BLaER1 (cell line): ENCODE measurements at regions not wholly inside any gene's neighbourhood (a gene's known extent, or its start where the extent isn't known, plus 50 kb on each side); places are given as distances from the start of the nearest gene placed in this dataset.
"Not testable (repeated sequence)": the region's sequence is repeated elsewhere in the genome, so short reads cannot be mapped to it uniquely, and the experiment has no call there.

Experiments
- H3K27ac ChIP-seq: shearing (Covaris generic); formaldehyde crosslinking; 2 replicates; pipeline ENCODE4 v1.8.1; 2022
- H3K27me3 ChIP-seq: shearing (Covaris generic); formaldehyde crosslinking; 2 replicates; pipeline ENCODE4 v1.8.1; 2022
- H3K36me3 ChIP-seq: shearing (Covaris generic); formaldehyde crosslinking; 2 replicates; pipeline ENCODE4 v1.8.1; 2022
- H3K4me1 ChIP-seq: shearing (Covaris generic); formaldehyde crosslinking; 2 replicates; pipeline ENCODE4 v1.8.1; 2022
- H3K4me2 ChIP-seq: shearing (Covaris generic); formaldehyde crosslinking; 2 replicates; pipeline ENCODE4 v1.8.1; 2022
- H3K4me3 ChIP-seq: shearing (Covaris generic); formaldehyde crosslinking; 2 replicates; pipeline ENCODE4 v1.8.1; 2022
- H3K9ac ChIP-seq: shearing (Covaris generic); formaldehyde crosslinking; 2 replicates; pipeline ENCODE4 v1.8.1; 2022
- H3K9me3 ChIP-seq: shearing (Covaris generic); formaldehyde crosslinking; 2 replicates; pipeline ENCODE4 v1.8.1; 2022
- H4K20me1 ChIP-seq: shearing (Covaris generic); formaldehyde crosslinking; 2 replicates; pipeline ENCODE4 v1.8.1; 2022
- Cebpa-rat ChIP-seq: shearing (Covaris generic); IDR thresholded peaks from 2 replicates; pipeline ENCODE4 v1.8.1; 2022

DNA sequence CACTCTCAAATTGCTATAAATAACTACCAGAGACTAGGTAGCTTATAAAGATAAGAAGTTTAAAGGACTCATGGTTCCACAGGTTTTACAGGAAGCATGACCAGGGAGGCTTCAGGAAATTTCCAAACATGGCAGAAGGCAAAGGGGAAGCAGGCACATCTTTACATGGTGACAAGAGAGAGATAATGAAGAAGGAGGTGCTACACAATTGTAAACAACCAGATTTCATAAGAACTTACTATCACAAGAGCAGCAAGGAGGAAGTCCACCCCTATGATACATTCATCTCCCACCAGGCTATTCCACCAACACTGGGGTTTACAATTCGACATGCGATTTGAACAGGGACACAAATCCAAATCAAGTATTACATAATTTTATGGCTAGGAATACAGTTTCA, 257.7 kb downstream of the BTG1 start:
- Histone ChIP-seq H3K36me3 (no peaks in the 10 kb centered on the region), H3K9ac (no peak overlapping the region), H3K27ac (no peak overlapping the region), H3K4me3 (no peak overlapping the region), H3K4me2 (no peak overlapping the region), H3K27me3 (no peaks in the 10 kb centered on the region), H3K9me3 (no peaks in the 10 kb centered on the region), H4K20me1 (no peaks in the 10 kb centered on the region), H3K4me1 (no peaks in the 10 kb centered on the region)
- TF ChIP-seq Cebpa-rat: no peak

DNA sequence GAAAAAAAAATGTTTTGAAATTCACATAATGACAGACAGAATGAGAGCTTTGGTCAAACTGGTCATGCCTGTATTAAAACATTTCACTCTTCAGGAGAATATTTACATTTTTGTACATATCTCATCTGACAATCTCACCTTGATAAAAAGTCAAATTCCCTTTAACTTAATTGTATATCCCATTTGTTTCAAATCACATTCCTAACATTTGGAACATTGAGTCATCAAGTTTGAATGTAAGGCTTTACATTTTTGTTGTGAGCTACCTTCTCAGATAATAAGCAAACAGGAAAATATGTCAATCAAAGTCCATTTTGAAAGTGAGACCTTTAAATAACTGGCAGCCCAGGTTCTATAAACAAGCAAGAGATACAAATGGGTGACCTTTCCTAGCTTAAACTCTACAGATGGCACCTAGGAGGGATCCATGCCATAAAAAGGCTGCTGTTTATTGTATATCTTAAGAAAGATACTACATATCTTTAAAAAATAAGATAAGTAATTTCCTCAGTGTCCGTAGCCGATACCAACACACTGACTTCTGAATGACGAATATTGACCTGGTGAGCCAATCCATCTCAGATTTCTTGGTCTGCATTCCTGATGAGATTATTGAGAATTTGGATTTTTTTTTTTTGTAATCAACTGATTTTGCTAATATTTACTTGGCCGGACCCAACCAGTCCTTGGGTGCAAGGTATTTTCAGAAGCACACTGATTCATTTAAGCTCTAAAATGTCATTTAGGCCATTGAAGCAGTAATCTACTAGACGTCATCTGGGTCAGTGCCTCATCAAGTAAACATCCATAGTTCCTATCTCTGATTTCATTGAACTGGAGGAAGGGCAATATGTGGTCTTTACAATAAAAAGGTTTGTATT, 259.6 kb downstream of the BTG1 start:
- no peaks in the 10 kb centered on the region for H3K4me1 ChIP-seq
- no peak overlapping the region for H3K4me3 ChIP-seq
- no peak overlapping the region for H3K9ac ChIP-seq
- no peak overlapping the region for H3K27ac ChIP-seq
- no peaks in the 10 kb centered on the region for H3K36me3 ChIP-seq
- no peaks in the 10 kb centered on the region for H3K27me3 ChIP-seq
- H4K20me1 ChIP-seq: no peaks in the 10 kb centered on the region
- H3K9me3 ChIP-seq: no peaks in the 10 kb centered on the region
- TF ChIP-seq Cebpa-rat: no peak
- H3K4me2 ChIP-seq: no peak overlapping the region

DNA sequence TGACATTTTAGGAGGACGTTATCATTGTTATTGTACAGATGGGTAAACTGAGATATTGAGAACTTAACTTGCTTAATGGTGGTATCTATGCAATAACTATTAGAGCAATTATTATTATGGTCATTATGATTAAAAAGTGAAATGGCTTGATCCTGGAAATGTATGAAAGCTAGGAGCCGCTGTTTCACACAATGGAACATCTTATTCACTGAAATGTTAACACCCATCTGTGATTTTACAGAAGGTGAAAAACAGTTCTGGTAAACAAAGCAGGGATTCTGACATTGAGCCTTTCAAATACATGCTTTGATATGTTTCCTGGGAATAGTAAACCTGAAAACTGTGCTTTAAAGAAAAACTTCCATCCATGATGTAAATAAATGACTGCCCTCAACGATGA, 261.4 kb downstream of the BTG1 start:
- Histone ChIP-seq H3K27ac (no peak overlapping the region), H3K36me3 (no peaks in the 10 kb centered on the region), H3K4me2 (no peak overlapping the region), H3K9ac (no peak overlapping the region), H3K4me3 (no peak overlapping the region), H3K27me3 (no peaks in the 10 kb centered on the region), H4K20me1 (no peaks in the 10 kb centered on the region), H3K4me1 (no peaks in the 10 kb centered on the region), H3K9me3 (no peaks in the 10 kb centered on the region)
- no peak for TF ChIP-seq Cebpa-rat

DNA sequence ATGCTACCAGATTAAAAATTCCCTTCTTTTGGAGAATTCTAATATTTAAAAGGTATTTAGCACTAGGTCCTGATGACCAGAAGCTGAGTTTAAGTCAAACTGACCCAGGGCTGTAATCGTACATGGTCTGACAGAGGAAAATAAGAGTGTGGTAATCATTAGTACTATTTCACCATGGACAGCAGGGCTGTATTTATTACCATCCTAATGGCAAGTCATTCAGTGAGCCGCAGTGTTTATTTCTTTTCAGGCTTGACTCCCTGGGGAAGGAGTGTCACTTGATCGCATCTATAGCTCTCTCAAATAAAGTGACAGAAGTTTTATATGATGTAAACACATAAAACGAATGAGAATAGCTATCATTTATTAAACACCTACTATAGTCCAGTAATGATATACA, 261.8 kb downstream of the BTG1 start:
- no peak for TF ChIP-seq Cebpa-rat
- Histone ChIP-seq H3K4me1 (no peaks in the 10 kb centered on the region), H3K4me2 (no peak overlapping the region), H3K4me3 (no peak overlapping the region), H3K9ac (no peak overlapping the region), H3K9me3 (no peaks in the 10 kb centered on the region), H3K27me3 (no peaks in the 10 kb centered on the region), H3K36me3 (no peaks in the 10 kb centered on the region), H4K20me1 (no peaks in the 10 kb centered on the region), H3K27ac (no peak overlapping the region)

DNA sequence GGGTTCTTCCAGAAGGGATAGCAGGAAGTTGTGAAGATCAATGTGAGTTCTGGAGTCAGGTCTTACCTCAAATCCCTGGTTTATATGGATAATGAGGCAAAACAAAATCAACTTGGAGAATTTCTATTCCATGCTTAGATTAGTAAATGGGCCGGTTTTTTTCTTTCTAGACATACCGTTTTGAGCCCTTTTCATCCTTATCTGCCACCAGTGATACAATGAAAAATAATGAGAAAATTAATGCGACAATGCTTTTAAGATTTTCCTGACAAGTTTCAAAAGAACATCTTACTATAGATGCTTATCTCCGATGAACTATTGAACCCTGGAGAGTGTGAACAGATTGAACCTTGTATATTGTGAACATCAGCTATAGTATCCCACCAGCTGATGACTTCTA, 262.7 kb downstream of the BTG1 start:
- H3K4me3 ChIP-seq: no peak overlapping the region
- no peaks in the 10 kb centered on the region for H4K20me1 ChIP-seq
- H3K4me1 ChIP-seq: no peaks in the 10 kb centered on the region
- H3K36me3 ChIP-seq: no peaks in the 10 kb centered on the region
- no peak overlapping the region for H3K4me2 ChIP-seq
- H3K27ac ChIP-seq: no peak overlapping the region
- H3K9me3 ChIP-seq: no peaks in the 10 kb centered on the region
- H3K27me3 ChIP-seq: no peaks in the 10 kb centered on the region
- H3K9ac ChIP-seq: no peak overlapping the region
- TF ChIP-seq Cebpa-rat: no peak

DNA sequence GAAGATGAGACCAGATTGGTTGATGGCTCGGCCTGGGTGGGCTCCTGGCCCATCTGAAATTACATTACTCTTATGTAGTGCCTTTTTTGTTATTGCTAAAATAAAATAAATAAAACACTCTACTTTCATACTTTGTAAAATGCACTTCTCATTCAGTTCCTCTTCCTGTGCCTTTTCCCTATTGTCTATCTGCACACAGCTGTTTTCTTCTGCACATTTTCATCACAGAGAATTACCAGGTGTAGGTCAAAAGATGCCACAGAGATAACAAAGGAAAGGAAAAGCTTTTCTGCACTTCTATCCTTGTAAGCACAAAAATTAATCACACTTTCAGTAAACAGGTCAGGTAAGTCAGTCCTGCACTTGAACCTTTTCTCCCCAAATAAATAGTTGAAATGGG, 265.1 kb downstream of the BTG1 start:
- H3K4me3 ChIP-seq: no peak overlapping the region
- TF ChIP-seq Cebpa-rat: no peak
- no peak overlapping the region for H3K4me2 ChIP-seq

DNA sequence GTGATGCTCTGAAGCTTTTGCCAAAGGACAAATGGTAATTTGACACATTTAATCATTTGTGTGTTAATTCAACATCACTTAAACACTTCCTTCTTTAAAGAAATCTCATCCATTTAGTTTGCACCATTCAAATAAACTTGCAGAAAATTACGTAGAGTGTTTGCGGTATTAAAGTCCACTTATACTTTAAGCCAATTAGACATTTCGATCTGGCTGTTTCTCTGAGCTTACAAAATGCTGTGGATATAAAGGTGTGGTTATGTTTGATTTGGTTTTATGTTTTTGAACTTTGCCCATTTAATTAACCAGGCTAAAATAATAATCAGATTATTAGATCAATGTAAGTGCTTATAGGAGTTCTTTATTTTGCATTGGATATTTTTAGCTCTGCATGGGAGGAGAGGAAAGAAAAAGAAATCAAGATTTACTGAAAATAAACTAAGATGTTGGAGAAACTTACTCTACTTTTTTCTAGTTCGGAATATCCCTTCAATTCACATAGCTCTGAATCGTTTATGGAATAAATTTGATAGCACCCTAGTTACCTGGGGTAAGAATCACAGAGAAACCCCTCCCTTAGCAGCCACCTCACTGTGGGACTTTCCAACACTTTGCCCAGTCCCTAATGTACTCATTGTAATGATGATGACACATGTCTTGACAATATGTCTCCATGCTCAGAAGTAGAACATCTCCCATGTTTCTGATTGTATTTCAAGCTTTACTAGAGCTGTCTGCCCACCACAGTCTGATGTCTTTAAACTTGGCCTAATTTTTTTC, 268.0 kb downstream of the BTG1 start:
- H3K4me2 ChIP-seq: no peak overlapping the region
- no peaks in the 10 kb centered on the region for H3K27me3 ChIP-seq
- no peak overlapping the region for H3K27ac ChIP-seq
- no peak overlapping the region for H3K9ac ChIP-seq
- no peak for TF ChIP-seq Cebpa-rat
- H3K36me3 ChIP-seq: no peaks in the 10 kb centered on the region
- no peaks in the 10 kb centered on the region for H4K20me1 ChIP-seq
- H3K9me3 ChIP-seq: no peaks in the 10 kb centered on the region
- no peak overlapping the region for H3K4me3 ChIP-seq
- no peaks in the 10 kb centered on the region for H3K4me1 ChIP-seq

More for the DNA sequence above, 265.1 kb downstream of the BTG1 start:
- Histone ChIP-seq H3K4me1 (no peaks in the 10 kb centered on the region), H3K36me3 (no peaks in the 10 kb centered on the region), H3K27me3 (no peaks in the 10 kb centered on the region), H3K9me3 (no peaks in the 10 kb centered on the region), H3K27ac (no peak overlapping the region), H3K9ac (no peak overlapping the region), H4K20me1 (no peaks in the 10 kb centered on the region)

DNA sequence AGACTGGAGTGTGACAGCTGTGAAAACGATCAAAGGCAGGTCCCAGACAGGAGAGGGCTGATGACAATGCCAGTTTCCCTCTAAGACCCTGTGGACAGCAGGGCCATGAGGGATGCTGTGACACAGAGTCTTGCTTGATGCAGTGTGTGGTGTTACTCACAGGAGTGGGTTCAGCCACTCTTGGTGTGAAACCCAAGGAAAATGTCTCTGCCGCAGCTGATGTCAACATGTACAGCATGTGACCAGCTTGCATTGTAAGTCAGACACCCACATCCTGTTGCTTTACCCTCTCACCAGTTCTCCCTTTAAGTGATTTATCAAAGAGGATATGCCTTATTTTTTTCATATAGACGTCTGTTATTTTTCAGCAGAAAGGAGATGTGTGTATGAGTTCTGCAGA, 268.6 kb downstream of the BTG1 start:
- H3K27ac ChIP-seq: no peak overlapping the region
- H3K36me3 ChIP-seq: no peaks in the 10 kb centered on the region
- H3K4me1 ChIP-seq: no peaks in the 10 kb centered on the region

DNA sequence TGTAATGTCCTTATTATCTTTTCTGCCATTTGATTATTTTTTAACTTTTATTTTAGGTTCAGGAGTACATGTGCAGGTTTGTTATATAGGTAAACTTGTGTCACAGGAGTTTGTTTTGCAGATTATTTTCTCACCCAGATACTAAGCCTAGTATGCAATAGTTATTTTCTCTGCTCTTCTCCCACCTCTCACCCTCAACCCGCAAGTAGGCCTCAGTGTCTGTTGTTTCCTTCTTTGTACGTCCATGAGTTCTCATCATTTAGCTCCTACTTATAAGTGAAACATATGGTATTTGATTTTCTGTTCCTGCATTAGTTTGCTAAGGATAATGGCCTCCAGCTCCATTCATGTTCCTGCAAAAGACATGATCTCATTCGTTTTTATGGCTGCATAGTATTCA, 270.0 kb downstream of the BTG1 start:
- not testable (repeated sequence) for H3K9me3 ChIP-seq, H3K4me3 ChIP-seq, H3K4me2 ChIP-seq, H3K4me1 ChIP-seq, H4K20me1 ChIP-seq, H3K27me3 ChIP-seq, H3K27ac ChIP-seq, H3K36me3 ChIP-seq, H3K9ac ChIP-seq

More for the DNA sequence above, 268.6 kb downstream of the BTG1 start:
- TF ChIP-seq Cebpa-rat: no peak
- Histone ChIP-seq H3K27me3 (no peaks in the 10 kb centered on the region), H3K9ac (no peak overlapping the region), H3K4me3 (no peak overlapping the region), H4K20me1 (no peaks in the 10 kb centered on the region), H3K9me3 (no peaks in the 10 kb centered on the region), H3K4me2 (no peak overlapping the region)

DNA sequence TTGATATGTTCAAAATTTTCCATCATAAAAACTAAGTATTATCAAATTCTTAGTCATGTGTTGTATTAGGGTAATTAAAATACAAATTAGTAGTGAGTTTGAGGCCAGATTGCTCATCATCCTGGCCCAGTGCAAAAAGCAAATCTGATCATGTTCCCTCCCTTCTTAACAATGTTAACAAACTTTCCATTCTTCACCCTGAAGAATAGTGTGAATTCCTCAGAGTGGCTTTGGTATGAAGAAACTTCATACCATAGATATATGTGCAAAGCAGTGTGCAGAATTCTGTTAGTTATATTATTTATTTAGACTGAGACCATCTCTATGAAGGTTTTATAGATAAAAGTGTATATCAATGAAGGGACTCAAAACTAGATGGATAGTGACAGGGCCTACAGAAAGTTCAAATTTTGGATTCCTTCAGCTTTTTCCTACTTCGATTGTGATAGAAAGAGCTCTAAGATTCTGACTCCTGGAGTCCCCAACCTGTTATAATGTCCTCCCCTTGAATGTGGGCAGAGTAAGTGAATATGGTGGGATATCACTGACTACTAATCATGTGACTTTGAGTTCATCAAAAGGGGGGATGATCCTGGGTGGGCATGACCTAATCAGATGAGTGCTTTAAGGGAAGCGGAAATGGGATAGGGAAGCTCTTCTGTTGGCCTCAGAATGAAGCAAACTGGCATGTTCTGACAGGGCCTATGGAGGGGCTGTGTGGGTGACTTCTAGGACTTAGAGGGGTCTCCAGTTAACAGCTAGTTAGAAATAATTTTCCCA, 271.4 kb downstream of the BTG1 start:
- H3K4me2 ChIP-seq: no peak overlapping the region
- H3K9me3 ChIP-seq: no peaks in the 10 kb centered on the region
- H3K4me1 ChIP-seq: no peaks in the 10 kb centered on the region
- H3K27ac ChIP-seq: no peak overlapping the region
- no peaks in the 10 kb centered on the region for H3K27me3 ChIP-seq
- H3K9ac ChIP-seq: no peak overlapping the region
- H3K36me3 ChIP-seq: no peaks in the 10 kb centered on the region
- H3K4me3 ChIP-seq: no peak overlapping the region
- TF ChIP-seq Cebpa-rat: no peak
- H4K20me1 ChIP-seq: no peaks in the 10 kb centered on the region
